Smooth muscle cell (in vitro differentiated cells): ENCODE measurements at regions not wholly inside any gene's neighbourhood (a gene's known extent, or its start where the extent isn't known, plus 50 kb on each side); places are given as distances from the start of the nearest gene placed in this dataset.

Source experiments
- DNase-seq: peaks from one replicate; lab custom pipeline; 2025; ENCODE audit not compliant: unreplicated experiment; lab: John Stamatoyannopoulos, UW
- H2AFZ ChIP-seq: fragments of 200-600 bp; sonication (generic); 2 replicates; pipeline ENCODE4 v1.6.0; 2016; ENCODE audit warnings: antibody characterized with exemption, low read depth, mild to moderate bottlenecking
- H3F3A ChIP-seq: fragments of 200-600 bp; sonication (generic); 2 replicates; pipeline ENCODE4 v1.6.0; 2017; ENCODE audit warnings: antibody characterized with exemption, low read depth
- H3K27ac ChIP-seq: fragments of 200-600 bp; sonication (generic); 2 replicates; pipeline ENCODE4 v1.5.1; 2016; ENCODE audit warnings: low read depth, mild to moderate bottlenecking
- H3K27me3 ChIP-seq: fragments of 200-600 bp; sonication (generic); 2 replicates; pipeline ENCODE4 v1.6.1; 2016; ENCODE audit warnings: low read depth, mild to moderate bottlenecking
- H3K36me3 ChIP-seq: fragments of 200-600 bp; sonication (generic); 2 replicates; pipeline ENCODE4 v1.5.1; 2016; ENCODE audit warnings: low read depth
- H3K4me1 ChIP-seq: fragments of 200-600 bp; sonication (generic); 2 replicates; pipeline ENCODE4 v1.5.1; 2016; ENCODE audit warnings: low read depth
- H3K4me2 ChIP-seq: fragments of 200-600 bp; sonication (generic); 2 replicates; pipeline ENCODE4 v1.6.0; 2016; ENCODE audit warnings: mild to moderate bottlenecking
- H3K4me3 ChIP-seq: fragments of 200-600 bp; sonication (generic); 2 replicates; pipeline ENCODE4 v1.5.1; 2016; ENCODE audit warnings: mild to moderate bottlenecking
- H3K79me2 ChIP-seq: fragments of 200-600 bp; sonication (generic); 2 replicates; pipeline ENCODE4 v1.6.0; 2016; ENCODE audit warnings: low read depth, mild to moderate bottlenecking
- H3K9ac ChIP-seq: fragments of 200-600 bp; sonication (generic); 2 replicates; pipeline ENCODE4 v1.6.0; 2016; ENCODE audit warnings: low read depth
- H3K9me3 ChIP-seq: fragments of 200-600 bp; sonication (generic); replicated peaks from 2 replicates; pipeline ENCODE4 v1.5.1; 2016; ENCODE audit warnings: low read depth
- H4K20me1 ChIP-seq: fragments of 200-600 bp; sonication (generic); 2 replicates; pipeline ENCODE4 v1.6.0; 2016; ENCODE audit warnings: low read depth
- WGBS: methylation state at CpG from one replicate; pipeline ENCODE4 v1.1.7; 2016; ENCODE audit warnings: low lambda C conversion rate; 5-methylcytosine and 5-hydroxymethylcytosine counted together
- TF ChIP-seq, protein P1 (sequence below): fragments of 200-600 bp; sonication (generic); IDR thresholded peaks from 2 replicates; pipeline ENCODE4 v1.5.1; 2017; ENCODE audit warnings: borderline replicate concordance, mild to moderate bottlenecking, antibody characterized with exemption; ENCODE audit not compliant: insufficient read depth, poor library complexity, severe bottlenecking

DNA sequence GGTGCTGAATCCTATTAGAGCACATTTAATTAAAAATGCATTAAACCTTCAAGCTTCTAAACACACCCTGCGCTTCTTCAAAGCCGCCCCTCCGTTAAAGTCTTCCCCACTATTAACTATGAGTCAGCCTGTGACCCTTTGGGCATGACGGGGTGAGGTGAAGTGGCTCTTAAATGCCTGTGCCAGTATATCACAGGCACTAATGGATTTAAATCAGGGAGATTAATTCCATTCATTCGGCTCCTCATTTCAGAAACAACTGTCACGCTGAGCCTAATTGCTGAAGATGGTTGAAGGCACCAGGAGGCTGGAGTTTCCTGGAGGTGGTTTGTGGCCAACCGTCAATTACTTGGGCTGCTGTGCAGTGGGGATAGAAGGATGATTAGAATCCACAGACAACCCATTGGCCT lies 192.6 kb upstream of the MSX2 start:
- no peak for DNase-seq
- TF ChIP-seq, protein P1, sequence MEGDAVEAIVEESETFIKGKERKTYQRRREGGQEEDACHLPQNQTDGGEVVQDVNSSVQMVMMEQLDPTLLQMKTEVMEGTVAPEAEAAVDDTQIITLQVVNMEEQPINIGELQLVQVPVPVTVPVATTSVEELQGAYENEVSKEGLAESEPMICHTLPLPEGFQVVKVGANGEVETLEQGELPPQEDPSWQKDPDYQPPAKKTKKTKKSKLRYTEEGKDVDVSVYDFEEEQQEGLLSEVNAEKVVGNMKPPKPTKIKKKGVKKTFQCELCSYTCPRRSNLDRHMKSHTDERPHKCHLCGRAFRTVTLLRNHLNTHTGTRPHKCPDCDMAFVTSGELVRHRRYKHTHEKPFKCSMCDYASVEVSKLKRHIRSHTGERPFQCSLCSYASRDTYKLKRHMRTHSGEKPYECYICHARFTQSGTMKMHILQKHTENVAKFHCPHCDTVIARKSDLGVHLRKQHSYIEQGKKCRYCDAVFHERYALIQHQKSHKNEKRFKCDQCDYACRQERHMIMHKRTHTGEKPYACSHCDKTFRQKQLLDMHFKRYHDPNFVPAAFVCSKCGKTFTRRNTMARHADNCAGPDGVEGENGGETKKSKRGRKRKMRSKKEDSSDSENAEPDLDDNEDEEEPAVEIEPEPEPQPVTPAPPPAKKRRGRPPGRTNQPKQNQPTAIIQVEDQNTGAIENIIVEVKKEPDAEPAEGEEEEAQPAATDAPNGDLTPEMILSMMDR: no peak
- Histone ChIP-seq H3K79me2 (no peaks in the 10 kb centered on the region), H3K36me3 (no peaks in the 10 kb centered on the region), H2AFZ (no peak overlapping the region), H4K20me1 (no peaks in the 10 kb centered on the region), H3K4me3 (no peak overlapping the region), H3K4me2 (peak overlapping the region; percentile 73), H3K9me3 (no peaks in the 10 kb centered on the region), H3K27ac (peak overlapping the region; percentile 96), H3K4me1 (peaks cover 49% of the 10 kb centered on the region), H3F3A (peaks cover 18% of the 10 kb centered on the region), H3K9ac (peak overlapping the region; percentile 65), H3K27me3 (no peaks in the 10 kb centered on the region)
- WGBS: 18% methylated on average over 7 of the region's 7 CpGs

DNA sequence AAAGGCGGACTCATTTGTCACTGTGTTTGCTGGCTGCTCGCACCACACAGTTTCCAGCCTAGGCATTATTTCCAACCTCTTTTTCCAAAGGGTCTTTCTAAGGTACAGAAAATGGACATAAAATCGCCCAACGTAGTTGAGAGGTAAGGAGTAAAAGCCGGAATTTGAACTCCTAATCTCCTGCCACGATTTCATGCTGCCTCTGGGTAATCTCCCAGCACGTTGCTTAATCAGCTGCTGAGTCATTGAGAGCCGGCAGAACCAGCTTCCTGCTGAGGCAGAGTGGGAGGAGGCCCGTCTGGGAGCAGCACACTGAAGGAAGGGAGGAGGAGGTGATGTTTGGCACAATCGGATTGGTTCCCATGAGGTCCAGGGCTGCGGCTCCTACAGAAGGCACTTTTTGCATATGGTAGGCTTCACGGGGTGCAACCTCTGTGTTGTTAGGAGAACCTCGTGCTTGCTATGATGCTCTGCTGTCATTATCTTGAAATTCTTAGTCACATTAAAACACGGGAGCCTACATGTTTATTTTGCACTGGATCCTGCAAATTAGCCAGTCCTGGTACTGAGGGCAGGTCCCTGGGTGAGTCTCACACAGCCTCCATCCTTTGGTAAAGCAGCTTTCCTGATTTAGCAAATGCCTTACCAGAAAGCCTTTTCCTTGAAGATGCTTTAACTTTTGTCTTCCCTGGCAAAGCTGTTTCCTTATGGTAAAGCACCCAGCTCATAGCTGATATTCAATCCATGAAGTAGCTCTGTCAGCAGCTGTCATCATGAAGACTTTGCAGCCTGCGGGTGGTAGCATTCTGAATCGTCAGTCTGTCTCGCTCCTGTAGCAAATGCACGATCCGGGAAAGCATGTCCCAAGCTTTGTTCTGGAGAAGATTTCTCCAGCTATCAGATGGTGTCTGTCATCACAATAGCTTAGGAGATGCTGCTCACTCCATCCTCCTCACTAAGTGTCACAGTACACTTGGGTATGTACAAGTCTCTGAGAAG lies 191.6 kb upstream of the MSX2 start:
- peak overlapping the region; percentile 96 for H3K27ac ChIP-seq

DNA sequence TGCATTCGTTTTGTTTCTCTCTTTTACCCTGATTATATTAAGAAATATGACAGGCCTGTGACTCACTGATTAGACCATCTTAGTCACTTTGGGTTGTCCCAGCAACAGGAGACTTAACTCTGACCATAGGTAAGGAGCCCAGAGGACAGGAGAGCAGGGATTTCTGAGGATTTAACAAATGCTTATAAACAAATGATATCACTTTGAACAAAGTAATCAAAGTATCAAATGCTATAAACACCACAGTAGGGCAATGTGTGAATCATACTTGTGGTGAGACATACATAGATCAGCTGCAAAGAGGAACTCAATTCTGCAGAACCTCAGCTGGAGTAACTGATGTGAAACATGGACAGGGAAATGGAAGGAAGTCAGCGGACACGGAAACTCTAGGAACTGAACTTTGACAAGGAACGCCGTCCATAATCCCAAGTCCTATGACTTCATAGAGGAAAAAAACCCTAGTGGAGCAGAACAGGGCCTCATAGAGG lies 190.6 kb upstream of the MSX2 start:
- WGBS: 12% methylated on average over 5 of the region's 5 CpGs
- H3K27ac ChIP-seq: peak overlapping the region; percentile 96
- no peaks in the 10 kb centered on the region for H3K9me3 ChIP-seq
- H3K4me1 ChIP-seq: peaks cover 49% of the 10 kb centered on the region
- TF ChIP-seq, protein P1: no peak
- H3K9ac ChIP-seq: peak overlapping the region; percentile 85
- peak overlapping the region; percentile 77 for H3K4me2 ChIP-seq
- no peak overlapping the region for H2AFZ ChIP-seq
- H3K27me3 ChIP-seq: no peaks in the 10 kb centered on the region
- peaks cover 18% of the 10 kb centered on the region for H3F3A ChIP-seq
- DNase-seq: no peak
- H4K20me1 ChIP-seq: no peaks in the 10 kb centered on the region
- no peaks in the 10 kb centered on the region for H3K79me2 ChIP-seq
- H3K4me3 ChIP-seq: peak overlapping the region; percentile 14
- no peaks in the 10 kb centered on the region for H3K36me3 ChIP-seq

More for the DNA sequence above, 191.6 kb upstream of the MSX2 start:
- Histone ChIP-seq H3K4me1 (peaks cover 49% of the 10 kb centered on the region), H3K9ac (peak overlapping the region; percentile 85), H3F3A (peaks cover 18% of the 10 kb centered on the region), H3K79me2 (no peaks in the 10 kb centered on the region), H3K36me3 (no peaks in the 10 kb centered on the region), H3K9me3 (no peaks in the 10 kb centered on the region), H4K20me1 (no peaks in the 10 kb centered on the region), H2AFZ (no peak overlapping the region), H3K27me3 (no peaks in the 10 kb centered on the region), H3K4me2 (peak overlapping the region; percentile 77), H3K4me3 (peak overlapping the region; percentile 14)
- 8% methylated on average over 19 of the region's 19 CpGs for WGBS
- TF ChIP-seq, protein P1: no peak
- peak; percentile 23 for DNase-seq
